Esophagus (tissue), 2 donors: ENCODE measurements at regions not wholly inside any gene's neighbourhood (a gene's known extent, or its start where the extent isn't known, plus 50 kb on each side); places are given as distances from the start of the nearest gene placed in this dataset.
"Not testable (repeated sequence)": the region's sequence is repeated elsewhere in the genome, so short reads cannot be mapped to it uniquely, and the experiment has no call there.

ENCODE experiments used
- H3K27ac ChIP-seq, 2 donors: one replicate each; pipeline ENCODE4 v1.5.1; 2013; ENCODE audit warnings: low read depth in 2 of 2, mild to moderate bottlenecking in 2 of 2, inconsistent platforms in 1 of 2, low read length in 1 of 2, moderate library complexity in 1 of 2
- H3K27me3 ChIP-seq, 2 donors: one replicate each; pipeline ENCODE4 v1.6.1; 2013; ENCODE audit warnings: low read length in 2 of 2, control low read depth in 1 of 2, mild to moderate bottlenecking in 1 of 2; ENCODE audit not compliant: insufficient read depth in 2 of 2, control insufficient read depth in 1 of 2
- H3K36me3 ChIP-seq, 2 donors: one replicate each; pipeline ENCODE4 v1.6.1; 2013; ENCODE audit warnings: low read length in 1 of 2; ENCODE audit not compliant: control insufficient read depth in 2 of 2, insufficient read depth in 2 of 2
- H3K4me1 ChIP-seq, 2 donors: one replicate each; pipeline ENCODE4 v1.6.1; 2013; ENCODE audit warnings: low read length in 1 of 2; ENCODE audit not compliant: control insufficient read depth in 2 of 2, insufficient read depth in 2 of 2
- H3K4me3 ChIP-seq, 2 donors: one replicate each; pipeline ENCODE4 v1.5.1; 2013; ENCODE audit warnings: low read length in 2 of 2, mild to moderate bottlenecking in 2 of 2, low read depth in 1 of 2, moderate library complexity in 1 of 2
- H3K9me3 ChIP-seq, 2 donors: one replicate each; pipeline ENCODE4 v1.6.1; 2013; ENCODE audit warnings: mild to moderate bottlenecking in 2 of 2, low read depth in 1 of 2, low read length in 1 of 2, moderate library complexity in 1 of 2; ENCODE audit not compliant: control insufficient read depth in 2 of 2, insufficient read depth in 1 of 2
- WGBS, 2 donors: extraction: QIAGEN DNeasy Blood & Tissue Kit; methylation state at CpG; one replicate each; pipeline ENCODE4 v1.1.7; 2013; 5-methylcytosine and 5-hydroxymethylcytosine counted together
- donor health status: healthy with polysubstance abuse.
- donor health status: Bipolar disorder and iron deficiency.

DNA sequence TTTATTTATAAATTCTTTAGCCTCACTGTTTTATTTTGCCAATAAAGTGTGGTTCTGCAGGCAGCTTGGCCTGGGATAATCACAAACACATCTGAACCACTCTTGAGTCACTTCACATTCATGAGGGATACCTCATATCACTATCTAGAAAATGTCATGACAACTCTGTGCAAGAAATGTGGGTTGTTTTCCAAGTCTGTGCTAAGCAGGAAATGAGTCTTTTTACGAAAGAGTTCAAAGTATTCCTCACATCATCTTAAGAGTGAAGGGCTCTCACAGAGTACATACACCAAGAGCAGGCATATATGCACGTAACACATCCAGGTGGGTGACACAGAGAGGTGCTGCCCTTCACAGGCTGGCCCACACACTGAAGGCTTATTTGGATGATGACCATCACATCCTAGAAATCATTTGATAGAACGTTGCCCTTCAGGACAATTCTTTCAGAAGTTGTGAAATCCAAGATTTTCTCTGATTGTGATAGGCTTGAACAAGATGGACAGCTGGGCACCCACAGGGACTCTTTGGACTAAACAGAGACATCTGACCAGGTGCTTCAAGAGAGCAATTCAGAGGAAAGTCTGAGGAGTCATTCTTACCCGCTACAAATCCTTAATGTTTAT, 811.1 kb upstream of the LRATD1 start:
- Histone ChIP-seq H3K27me3 (no peaks in the 10 kb centered on the region), H3K4me3 (no peak overlapping the region), H3K27ac (no peak overlapping the region), H3K4me1 (no peaks in the 10 kb centered on the region), H3K9me3 (no peaks in the 10 kb centered on the region), H3K36me3 (no peaks in the 10 kb centered on the region)
- 74 to 75% methylated on average over 4 of the region's 4 CpGs for WGBS, 2 donors

DNA sequence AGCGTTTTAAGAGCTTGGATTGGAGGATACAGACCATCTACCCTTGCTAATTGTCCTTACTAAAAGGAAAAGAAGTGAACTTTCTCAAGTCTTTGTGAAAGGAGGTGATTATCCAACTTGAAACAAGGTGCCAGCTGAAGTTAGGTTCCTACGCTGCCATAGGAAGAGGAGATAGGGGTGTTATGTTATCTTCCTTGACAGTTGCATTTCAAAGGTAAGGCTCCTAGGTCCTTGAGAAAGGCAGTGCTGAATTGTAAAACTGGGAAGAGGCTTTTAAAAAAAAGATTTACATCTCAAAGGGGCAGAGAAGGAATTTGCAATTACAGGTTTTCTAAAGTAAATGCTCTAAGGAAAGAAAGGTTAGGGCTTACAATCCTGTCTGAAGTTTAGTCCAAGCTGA, 810.2 kb upstream of the LRATD1 start:
- H3K4me1 ChIP-seq: no peaks in the 10 kb centered on the region
- H3K4me3 ChIP-seq: no peak overlapping the region
- no peak overlapping the region for H3K27ac ChIP-seq
- H3K36me3 ChIP-seq: no peaks in the 10 kb centered on the region
- no peaks in the 10 kb centered on the region for H3K9me3 ChIP-seq
- H3K27me3 ChIP-seq: no peaks in the 10 kb centered on the region
- WGBS, 2 donors: 65 to 77% methylated on average over 2 of the region's 2 CpGs

DNA sequence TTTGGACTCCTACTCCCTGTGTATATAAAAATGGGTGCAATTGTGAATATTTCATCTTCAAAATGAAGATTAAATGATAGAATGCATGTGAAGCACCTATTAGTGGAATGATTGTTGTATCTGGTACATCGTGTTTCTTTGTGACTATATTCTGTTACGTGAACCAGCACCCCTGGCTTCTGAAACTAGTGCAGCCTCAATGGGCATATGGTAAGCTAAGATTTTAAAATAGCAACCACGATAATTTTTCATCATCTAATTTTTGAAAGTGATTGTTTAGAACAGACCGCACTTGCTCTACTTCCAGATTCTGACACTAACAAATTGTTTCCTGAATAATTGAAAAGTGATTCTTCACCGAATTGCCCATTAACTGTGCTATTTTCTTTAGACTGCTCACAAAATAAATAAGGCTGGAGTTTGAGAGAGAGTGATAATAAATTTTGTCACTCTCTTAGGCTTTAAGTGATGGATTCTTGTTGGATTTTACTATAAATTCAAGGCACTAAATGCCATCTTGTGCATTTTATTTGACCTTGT, 806.1 kb upstream of the LRATD1 start:
- H3K4me1 ChIP-seq: no peaks in the 10 kb centered on the region
- WGBS, 2 donors: 54 to 62% methylated on average over 5 of the region's 5 CpGs
- H3K9me3 ChIP-seq: no peaks in the 10 kb centered on the region
- no peak overlapping the region for H3K4me3 ChIP-seq
- no peak overlapping the region for H3K27ac ChIP-seq
- H3K36me3 ChIP-seq: no peaks in the 10 kb centered on the region
- no peaks in the 10 kb centered on the region for H3K27me3 ChIP-seq

- 66 to 72% methylated on average over 6 of the region's 6 CpGs for WGBS, 2 donors
- H3K4me3 ChIP-seq: no peak overlapping the region
- H3K27me3 ChIP-seq: no peaks in the 10 kb centered on the region
Observed at GRCh38 chr2:13858626-13859025, 773.9 kb upstream of the LRATD1 start.

GRCh38 chr2:13868275-13868674, 764.2 kb upstream of the LRATD1 start:
- not testable (repeated sequence) for H3K36me3 ChIP-seq

More at GRCh38 chr2:13858626-13859025, 773.9 kb upstream of the LRATD1 start:
- Histone ChIP-seq H3K4me1 (no peaks in the 10 kb centered on the region), H3K9me3 (no peaks in the 10 kb centered on the region), H3K27ac (no peak overlapping the region), H3K36me3 (no peaks in the 10 kb centered on the region)

GRCh38 chr2:13876491-13877037, 756.0 kb upstream of the LRATD1 start:
- Histone ChIP-seq H3K9me3 (no peaks in the 10 kb centered on the region), H3K27ac (no peak overlapping the region), H3K4me1 (no peaks in the 10 kb centered on the region), H3K4me3 (no peak overlapping the region), H3K36me3 (no peaks in the 10 kb centered on the region), H3K27me3 (no peaks in the 10 kb centered on the region)
- WGBS, 2 donors: 67 to 68% methylated on average over 10 of the region's 10 CpGs

More at GRCh38 chr2:13868275-13868674, 764.2 kb upstream of the LRATD1 start:
- H3K4me3 ChIP-seq, H3K27ac ChIP-seq, H3K4me1 ChIP-seq, H3K27me3 ChIP-seq, H3K9me3 ChIP-seq: not testable (repeated sequence)

DNA sequence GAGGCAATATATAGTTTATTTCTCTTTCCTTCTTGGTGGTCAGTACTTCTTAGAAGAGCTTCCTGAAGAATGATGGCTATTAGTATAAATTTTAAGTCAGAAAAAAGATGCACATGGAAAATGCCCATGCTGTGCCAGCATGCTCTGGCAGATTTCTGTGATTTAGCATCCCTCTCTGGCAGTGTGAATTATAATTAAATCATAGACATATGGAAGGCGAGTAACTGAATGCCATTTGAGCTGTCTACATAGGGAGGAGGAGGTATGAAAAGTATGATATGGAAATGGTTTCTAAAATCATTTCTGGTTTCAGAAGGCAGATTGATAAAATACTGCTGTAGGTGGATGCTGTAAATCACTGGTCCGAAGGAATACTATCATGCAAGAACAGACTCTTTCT, 754.9 kb upstream of the LRATD1 start:
- 91 to 93% methylated on average over 2 of the region's 2 CpGs for WGBS, 2 donors

GRCh38 chr2:13884291-13884976, 748.1 kb upstream of the LRATD1 start:
- H3K9me3 ChIP-seq: no peaks in the 10 kb centered on the region
- no peaks in the 10 kb centered on the region for H3K36me3 ChIP-seq
- H3K27me3 ChIP-seq: no peaks in the 10 kb centered on the region
- no peak overlapping the region for H3K4me3 ChIP-seq
- H3K4me1 ChIP-seq: no peaks in the 10 kb centered on the region
- 80 to 81% methylated on average over 3 of the region's 3 CpGs for WGBS, 2 donors
- no peak overlapping the region for H3K27ac ChIP-seq

More for the DNA sequence above, 754.9 kb upstream of the LRATD1 start:
- Histone ChIP-seq H3K9me3 (no peaks in the 10 kb centered on the region), H3K4me1 (no peaks in the 10 kb centered on the region), H3K36me3 (no peaks in the 10 kb centered on the region), H3K4me3 (no peak overlapping the region), H3K27ac (no peak overlapping the region), H3K27me3 (no peaks in the 10 kb centered on the region)

DNA sequence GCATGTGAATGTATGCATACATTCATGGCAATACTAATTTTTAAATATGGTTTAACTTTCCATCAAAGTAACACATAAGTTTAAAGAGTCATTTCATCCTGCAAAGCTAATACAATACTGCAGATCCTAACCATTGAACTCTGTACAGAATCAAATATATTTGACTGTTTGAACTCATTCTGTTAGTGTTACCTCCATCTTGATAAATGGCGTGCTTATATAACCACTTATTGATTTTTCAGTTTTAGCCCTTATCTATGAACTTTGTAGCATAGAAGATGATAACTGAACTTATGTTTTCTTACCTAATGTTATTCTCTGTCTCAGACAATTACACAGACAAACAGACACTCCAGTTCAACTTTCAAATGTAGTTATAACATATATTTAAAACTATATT, 731.0 kb upstream of the LRATD1 start:
- Histone ChIP-seq H3K9me3 (peaks cover 0 to 2% of the 10 kb centered on the region in 2 donors), H3K4me1 (no peaks in the 10 kb centered on the region), H3K36me3 (no peaks in the 10 kb centered on the region), H3K4me3 (no peak overlapping the region), H3K27me3 (no peaks in the 10 kb centered on the region), H3K27ac (no peak overlapping the region)
- WGBS, 2 donors: 64 to 92% methylated on average over 1 of the region's 1 CpG
